ENCODE measurements at regions not wholly inside any gene's neighbourhood (a gene's known extent, or its start where the extent isn't known, plus 50 kb on each side); places are given as distances from the start of the nearest gene placed in this dataset.
"Not testable (repeated sequence)": the region's sequence is repeated elsewhere in the genome, so short reads cannot be mapped to it uniquely, and the experiment has no call there.

DNA sequence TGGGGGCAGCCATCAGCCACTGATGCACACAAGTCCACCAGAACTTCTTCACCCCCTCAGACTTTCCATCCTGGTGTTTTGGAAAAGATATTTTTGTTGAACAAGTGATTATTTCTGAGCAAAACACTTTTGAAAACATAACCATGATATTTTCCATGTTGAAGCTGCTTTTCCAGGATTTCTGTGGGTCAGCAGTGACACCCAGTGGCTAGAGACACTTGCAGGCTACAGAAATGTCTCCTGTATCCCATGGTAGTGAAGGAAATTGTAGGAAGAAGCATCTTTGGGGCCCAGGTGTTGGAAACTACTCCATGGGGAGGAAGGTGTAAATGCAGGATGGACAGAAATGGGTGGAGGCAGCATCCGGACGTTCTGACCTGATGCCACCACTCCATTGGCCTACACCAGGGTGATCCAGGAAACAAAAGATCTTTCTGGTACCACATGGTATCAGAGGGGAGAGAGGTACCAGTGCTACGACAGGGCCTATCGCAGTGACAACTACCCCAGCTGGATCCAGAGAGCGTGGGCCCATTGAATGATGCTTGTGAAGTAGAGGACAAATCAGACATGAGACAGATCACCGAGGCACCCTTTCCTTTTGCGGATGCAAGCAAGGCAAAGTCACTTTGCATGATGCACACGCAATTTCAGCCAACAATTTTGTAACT lies 111.7 kb upstream of the COBL start:
- DNase-seq = no peak
- TF ChIP-seq, protein P1, sequence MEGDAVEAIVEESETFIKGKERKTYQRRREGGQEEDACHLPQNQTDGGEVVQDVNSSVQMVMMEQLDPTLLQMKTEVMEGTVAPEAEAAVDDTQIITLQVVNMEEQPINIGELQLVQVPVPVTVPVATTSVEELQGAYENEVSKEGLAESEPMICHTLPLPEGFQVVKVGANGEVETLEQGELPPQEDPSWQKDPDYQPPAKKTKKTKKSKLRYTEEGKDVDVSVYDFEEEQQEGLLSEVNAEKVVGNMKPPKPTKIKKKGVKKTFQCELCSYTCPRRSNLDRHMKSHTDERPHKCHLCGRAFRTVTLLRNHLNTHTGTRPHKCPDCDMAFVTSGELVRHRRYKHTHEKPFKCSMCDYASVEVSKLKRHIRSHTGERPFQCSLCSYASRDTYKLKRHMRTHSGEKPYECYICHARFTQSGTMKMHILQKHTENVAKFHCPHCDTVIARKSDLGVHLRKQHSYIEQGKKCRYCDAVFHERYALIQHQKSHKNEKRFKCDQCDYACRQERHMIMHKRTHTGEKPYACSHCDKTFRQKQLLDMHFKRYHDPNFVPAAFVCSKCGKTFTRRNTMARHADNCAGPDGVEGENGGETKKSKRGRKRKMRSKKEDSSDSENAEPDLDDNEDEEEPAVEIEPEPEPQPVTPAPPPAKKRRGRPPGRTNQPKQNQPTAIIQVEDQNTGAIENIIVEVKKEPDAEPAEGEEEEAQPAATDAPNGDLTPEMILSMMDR (IDR thresholded peaks at IDR 0.05) = no peak
- no peaks in the 10 kb centered on the region for H3K27me3 ChIP-seq (ENCODE audit: control insufficient read depth in 1 of 2, insufficient read depth in 2 of 2, low read length in 2 of 2)
- no peaks in the 10 kb centered on the region for H3K9me3 Mint-ChIP-seq
- ChIA-PET CTCF (no interaction called here), POLR2A (no interaction called here)
- H3K4me3 Mint-ChIP-seq = no peak overlapping the region
- H3K27me3 Mint-ChIP-seq = peaks cover 7% of the 10 kb centered on the region
- no peak overlapping the region for H3K27ac Mint-ChIP-seq
- no peaks in the 10 kb centered on the region for H3K9me3 ChIP-seq (ENCODE audit: control insufficient read depth in 1 of 2, insufficient read depth in 1 of 2, low read length in 2 of 2)
- intact Hi-C loops (cut with DNase I, micrococcal nuclease) = no loop called here
- no peaks in the 10 kb centered on the region for H3K36me3 ChIP-seq (ENCODE audit: insufficient read depth, low read length)
- H3K4me1 ChIP-seq (ENCODE audit: insufficient read depth, low read length) = no peaks in the 10 kb centered on the region
- H3K36me3 Mint-ChIP-seq (ENCODE audit: low read depth) = no peaks in the 10 kb centered on the region
- H3K4me1 Mint-ChIP-seq (ENCODE audit: low read depth) = no peaks in the 10 kb centered on the region
- H3K27ac ChIP-seq (ENCODE audit: low read depth in 1 of 2, low read length in 2 of 2) = no peak overlapping the region
- H3K4me3 ChIP-seq (ENCODE audit: low read length) = no peak overlapping the region
- ATAC-seq (ENCODE audit: poor library complexity) = no peak

- POLR2A ChIA-PET = no interaction called here
- Mint-ChIP-seq H3K4me3 (no peak overlapping the region), H3K27me3 (peaks cover 7% of the 10 kb centered on the region), H3K4me1 (ENCODE audit: low read depth) (no peaks in the 10 kb centered on the region), H3K27ac (no peak overlapping the region), H3K9me3 (no peaks in the 10 kb centered on the region), H3K36me3 (ENCODE audit: low read depth) (no peaks in the 10 kb centered on the region)
- DNase-seq (no peak), ATAC-seq (ENCODE audit: poor library complexity) (no peak)
- CTCF ChIA-PET = no interaction called here
- Histone ChIP-seq H3K4me1 (ENCODE audit: insufficient read depth, low read length) (no peaks in the 10 kb centered on the region), H3K36me3 (ENCODE audit: insufficient read depth, low read length) (no peaks in the 10 kb centered on the region), H3K27ac (ENCODE audit: low read depth in 1 of 2, low read length in 2 of 2) (no peak overlapping the region), H3K27me3 (ENCODE audit: control insufficient read depth in 1 of 2, insufficient read depth in 2 of 2, low read length in 2 of 2) (no peaks in the 10 kb centered on the region), H3K4me3 (ENCODE audit: low read length) (no peak overlapping the region), H3K9me3 (ENCODE audit: control insufficient read depth in 1 of 2, insufficient read depth in 1 of 2, low read length in 2 of 2) (no peaks in the 10 kb centered on the region)
- intact Hi-C loops (cut with DNase I, micrococcal nuclease) = no loop called here
- TF ChIP-seq, protein P1 (IDR thresholded peaks at IDR 0.05) = no peak
Observed at GRCh38 chr7:51426163-51426562, 109.6 kb upstream of the COBL start.

GRCh38 chr7:51409934-51410333 lies 93.3 kb upstream of the COBL start:
- DNase-seq; CTCF ChIA-PET; ATAC-seq (ENCODE audit: poor library complexity); H3K36me3 ChIP-seq (ENCODE audit: insufficient read depth, low read length); H3K36me3 Mint-ChIP-seq (ENCODE audit: low read depth); POLR2A ChIA-PET; H3K27ac Mint-ChIP-seq; H3K9me3 Mint-ChIP-seq; H3K4me1 Mint-ChIP-seq (ENCODE audit: low read depth); intact Hi-C loops (cut with DNase I, micrococcal nuclease); H3K4me3 Mint-ChIP-seq; H3K27me3 Mint-ChIP-seq; H3K9me3 ChIP-seq (ENCODE audit: control insufficient read depth in 1 of 2, insufficient read depth in 1 of 2, low read length in 2 of 2); H3K27ac ChIP-seq (ENCODE audit: low read depth in 1 of 2, low read length in 2 of 2); H3K27me3 ChIP-seq (ENCODE audit: control insufficient read depth in 1 of 2, insufficient read depth in 2 of 2, low read length in 2 of 2); H3K4me3 ChIP-seq (ENCODE audit: low read length); H3K4me1 ChIP-seq (ENCODE audit: insufficient read depth, low read length): not testable (repeated sequence)

DNA sequence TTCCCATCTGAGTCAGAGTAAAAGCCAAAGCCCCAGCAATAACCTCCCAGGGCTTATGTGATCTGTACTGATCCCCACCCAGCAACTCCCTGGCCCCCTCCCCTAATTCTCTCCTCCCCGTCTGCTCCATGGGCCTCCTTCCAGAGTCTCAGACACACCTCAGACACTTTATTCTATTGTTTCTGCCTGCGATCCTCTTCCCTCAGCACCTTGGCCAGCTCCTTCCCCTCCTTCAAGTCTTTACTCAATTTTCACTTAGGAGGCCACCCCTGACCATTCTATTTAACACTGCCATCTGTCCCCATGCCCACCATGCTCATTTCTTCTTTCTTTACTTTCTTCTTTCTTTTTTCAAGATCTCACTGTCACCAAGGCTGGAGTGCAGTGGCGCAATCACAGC lies 81.0 kb upstream of the COBL start:
- ATAC-seq (ENCODE audit: poor library complexity); H3K4me1 Mint-ChIP-seq (ENCODE audit: low read depth); CTCF ChIA-PET; H3K4me3 ChIP-seq (ENCODE audit: low read length); POLR2A ChIA-PET; H3K36me3 Mint-ChIP-seq (ENCODE audit: low read depth); intact Hi-C loops (cut with DNase I, micrococcal nuclease); H3K9me3 Mint-ChIP-seq; H3K27me3 Mint-ChIP-seq; H3K36me3 ChIP-seq (ENCODE audit: insufficient read depth, low read length); H3K27ac Mint-ChIP-seq; H3K4me1 ChIP-seq (ENCODE audit: insufficient read depth, low read length); H3K27me3 ChIP-seq (ENCODE audit: control insufficient read depth in 1 of 2, insufficient read depth in 2 of 2, low read length in 2 of 2); DNase-seq; H3K27ac ChIP-seq (ENCODE audit: low read depth in 1 of 2, low read length in 2 of 2); H3K9me3 ChIP-seq (ENCODE audit: control insufficient read depth in 1 of 2, insufficient read depth in 1 of 2, low read length in 2 of 2); H3K4me3 Mint-ChIP-seq: not testable (repeated sequence)

- H3K9me3 ChIP-seq (ENCODE audit: control insufficient read depth in 1 of 2, insufficient read depth in 1 of 2, low read length in 2 of 2); H3K4me1 Mint-ChIP-seq (ENCODE audit: low read depth); DNase-seq; H3K36me3 Mint-ChIP-seq (ENCODE audit: low read depth); POLR2A ChIA-PET; H3K4me3 Mint-ChIP-seq; H3K27ac ChIP-seq (ENCODE audit: low read depth in 1 of 2, low read length in 2 of 2); H3K9me3 Mint-ChIP-seq; H3K27me3 ChIP-seq (ENCODE audit: control insufficient read depth in 1 of 2, insufficient read depth in 2 of 2, low read length in 2 of 2); ATAC-seq (ENCODE audit: poor library complexity); H3K4me1 ChIP-seq (ENCODE audit: insufficient read depth, low read length); H3K36me3 ChIP-seq (ENCODE audit: insufficient read depth, low read length); CTCF ChIA-PET; H3K27me3 Mint-ChIP-seq; intact Hi-C loops (cut with DNase I, micrococcal nuclease); H3K27ac Mint-ChIP-seq; H3K4me3 ChIP-seq (ENCODE audit: low read length): not testable (repeated sequence)
Observed at GRCh38 chr7:51393003-51393402, 76.4 kb upstream of the COBL start.

GRCh38 chr7:51389952-51390351 lies 73.3 kb upstream of the COBL start:
- H3K4me1 ChIP-seq (ENCODE audit: insufficient read depth, low read length); POLR2A ChIA-PET; H3K4me3 Mint-ChIP-seq; ATAC-seq (ENCODE audit: poor library complexity); H3K36me3 Mint-ChIP-seq (ENCODE audit: low read depth); CTCF ChIA-PET; H3K27me3 Mint-ChIP-seq; H3K27ac ChIP-seq (ENCODE audit: low read depth in 1 of 2, low read length in 2 of 2); H3K4me1 Mint-ChIP-seq (ENCODE audit: low read depth); H3K27me3 ChIP-seq (ENCODE audit: control insufficient read depth in 1 of 2, insufficient read depth in 2 of 2, low read length in 2 of 2); H3K27ac Mint-ChIP-seq; intact Hi-C loops (cut with DNase I, micrococcal nuclease); H3K9me3 ChIP-seq (ENCODE audit: control insufficient read depth in 1 of 2, insufficient read depth in 1 of 2, low read length in 2 of 2); H3K36me3 ChIP-seq (ENCODE audit: insufficient read depth, low read length); H3K9me3 Mint-ChIP-seq; H3K4me3 ChIP-seq (ENCODE audit: low read length); DNase-seq: not testable (repeated sequence)

All from CD4-positive, alpha-beta T cell (primary cell).